Activated CD8-positive, alpha-beta T cell treated with anti-CD3 and anti-CD28 coated beads for 36 hours (primary cell): ENCODE measurements at regions not wholly inside any gene's neighbourhood (a gene's known extent, or its start where the extent isn't known, plus 50 kb on each side); places are given as distances from the start of the nearest gene placed in this dataset.

Source experiments
- ATAC-seq: fragments of 200-7000 bp; cut with Tn5 transposase; one replicate; pipeline ENCODE4 v1.10.0; 2021; ENCODE audit warnings: mild to moderate bottlenecking, moderate library complexity
- CTCF ChIA-PET: fragments of 350-600 bp; sonication (Branson Sonifier 250); formaldehyde crosslinking; loops from one replicate; lab custom pipeline; 2021; ENCODE audit warnings: antibody characterized with exemption; lab: Charles Lee
- POLR2A ChIA-PET: fragments of 350-600 bp; sonication (Branson Sonifier 250); formaldehyde crosslinking; loops from one replicate; lab custom pipeline; 2021; ENCODE audit warnings: antibody characterized with exemption; lab: Charles Lee
- DNase-seq: peaks from one replicate; pipeline ENCODE4 v3.0.0-alpha.2; 2020
- H3K27ac Mint-ChIP-seq: one replicate; pipeline ENCODE4 v1.8.0; 2021; ENCODE audit warnings: mild to moderate bottlenecking, mixed read lengths
- H3K27me3 Mint-ChIP-seq: one replicate; pipeline ENCODE4 v1.8.0; 2021; ENCODE audit warnings: mixed read lengths
- H3K36me3 Mint-ChIP-seq: one replicate; pipeline ENCODE4 v1.8.0; 2021; ENCODE audit warnings: low read depth, mixed read lengths
- H3K4me1 Mint-ChIP-seq: one replicate; pipeline ENCODE4 v1.8.0; 2021; ENCODE audit warnings: low read depth, mixed read lengths
- H3K4me3 Mint-ChIP-seq: one replicate; pipeline ENCODE4 v1.8.0; 2021; ENCODE audit warnings: mild to moderate bottlenecking, moderate library complexity, mixed read lengths
- H3K9me3 Mint-ChIP-seq: one replicate; pipeline ENCODE4 v1.8.0; 2021; ENCODE audit warnings: mixed read lengths
- CTCF ChIP-seq: fragments of 200-600 bp; IDR thresholded peaks from one replicate; pipeline ENCODE4 v1.8.0; 2022; ENCODE audit warnings: antibody characterized with exemption, mild to moderate bottlenecking
- intact Hi-C: fragments of 100-400 bp; cut with micrococcal nuclease; formaldehyde crosslinking; loops from one replicate; pipeline ENCODE4 v1.10.0; 2022

GRCh38 chr22:26957897-26958296, 300.5 kb downstream of the MIAT start:
- Mint-ChIP-seq H3K27ac (no peak overlapping the region), H3K9me3 (no peaks in the 10 kb centered on the region), H3K27me3 (peaks cover 15% of the 10 kb centered on the region), H3K4me1 (no peaks in the 10 kb centered on the region), H3K36me3 (no peaks in the 10 kb centered on the region), H3K4me3 (no peak overlapping the region)
- DNase-seq (no peak), ATAC-seq (no peak)
- TF ChIP-seq CTCF, result no peak
- intact Hi-C loops, result no loop called here
- CTCF ChIA-PET, result no interaction called here
- POLR2A ChIA-PET, result no interaction called here

GRCh38 chr22:26958378-26958777, 301.0 kb downstream of the MIAT start:
- DNase-seq (no peak), ATAC-seq (no peak)
- no peaks in the 10 kb centered on the region for H3K9me3 Mint-ChIP-seq
- no peak overlapping the region for H3K4me3 Mint-ChIP-seq
- no peaks in the 10 kb centered on the region for H3K36me3 Mint-ChIP-seq
- H3K4me1 Mint-ChIP-seq, result no peaks in the 10 kb centered on the region
- H3K27ac Mint-ChIP-seq, result no peak overlapping the region
- CTCF ChIA-PET, result no interaction called here
- no peak for TF ChIP-seq CTCF
- peaks cover 11% of the 10 kb centered on the region for H3K27me3 Mint-ChIP-seq
- POLR2A ChIA-PET, result no interaction called here
- intact Hi-C loops, result no loop called here

GRCh38 chr22:26964642-26965041, 307.3 kb downstream of the MIAT start:
- ChIA-PET CTCF (interaction anchor here (1.1 kb wide), 1 partner anchor 31 kb away, joined by 3 read pairs; no protein-coding TSS in a partner anchor), POLR2A (no interaction called here)
- TF ChIP-seq CTCF, result no peak
- intact Hi-C loops, result no loop called here
- Mint-ChIP-seq H3K4me1 (no peaks in the 10 kb centered on the region), H3K27ac (no peak overlapping the region), H3K36me3 (peaks cover 2% of the 10 kb centered on the region), H3K27me3 (peaks cover 3% of the 10 kb centered on the region), H3K9me3 (peaks cover 9% of the 10 kb centered on the region), H3K4me3 (no peak overlapping the region)
- DNase-seq (no peak), ATAC-seq (no peak)

- TF ChIP-seq CTCF, result no peak
- ATAC-seq (no peak), DNase-seq (no peak)
- ChIA-PET POLR2A (no interaction called here), CTCF (no interaction called here)
- H3K4me1 Mint-ChIP-seq, result no peaks in the 10 kb centered on the region
- H3K9me3 Mint-ChIP-seq, result peaks cover 9% of the 10 kb centered on the region
- peaks cover 2% of the 10 kb centered on the region for H3K36me3 Mint-ChIP-seq
- intact Hi-C loops, result no loop called here
- H3K4me3 Mint-ChIP-seq, result no peak overlapping the region
- peaks cover 2% of the 10 kb centered on the region for H3K27me3 Mint-ChIP-seq
- no peak overlapping the region for H3K27ac Mint-ChIP-seq
These were observed 309.9 kb downstream of the MIAT start for GRCh38 chr22:26967282-26967681.

- Mint-ChIP-seq H3K27ac (no peak overlapping the region), H3K9me3 (peaks cover 9% of the 10 kb centered on the region), H3K27me3 (peaks cover 2% of the 10 kb centered on the region), H3K36me3 (peaks cover 2% of the 10 kb centered on the region), H3K4me1 (no peaks in the 10 kb centered on the region), H3K4me3 (no peak overlapping the region)
- TF ChIP-seq CTCF, result no peak
- ATAC-seq (no peak), DNase-seq (no peak)
- ChIA-PET POLR2A (no interaction called here), CTCF (no interaction called here)
- intact Hi-C loops, result no loop called here
These were observed 311.6 kb downstream of the MIAT start for GRCh38 chr22:26968859-26969523.
